Breast epithelium (tissue), 3 donors: ENCODE measurements at regions not wholly inside any gene's neighbourhood (a gene's known extent, or its start where the extent isn't known, plus 50 kb on each side); places are given as distances from the start of the nearest gene placed in this dataset.

Experiments
- CTCF ChIP-seq, 3 donors: fragments of 450-650 bp; IDR thresholded peaks; one replicate each; pipeline ENCODE4 v1.5.1; 2016 to 2017; ENCODE audit warnings: antibody characterized with exemption in 3 of 3, mild to moderate bottlenecking in 3 of 3, moderate library complexity in 3 of 3
- POLR2AphosphoS5 ChIP-seq, 3 donors: sonication (generic); formaldehyde crosslinking; IDR thresholded peaks; one replicate each; pipeline ENCODE4 v1.6.1; 2017; ENCODE audit warnings: antibody characterized with exemption in 3 of 3

- TF ChIP-seq CTCF (IDR thresholded peaks at IDR 0.05) (no peak), POLR2AphosphoS5 (IDR thresholded peaks at IDR 0.05) (no peak)
Measured at GRCh38 chr2:22420076-22420475, 964.9 kb upstream of the KLHL29 start.
